Chondrocyte (in vitro differentiated cells): ENCODE measurements at regions not wholly inside any gene's neighbourhood (a gene's known extent, or its start where the extent isn't known, plus 50 kb on each side); places are given as distances from the start of the nearest gene placed in this dataset.

Experiments
- DNase-seq: peaks from one replicate; pipeline ENCODE4 v3.0.0; 2021; ENCODE audit warnings: mixed read lengths, low spot score
- H3K27ac Mint-ChIP-seq: one replicate; pipeline ENCODE4 v1.8.0; 2021; ENCODE audit warnings: mild to moderate bottlenecking, moderate library complexity, mixed read lengths; ENCODE audit not compliant: unreplicated experiment
- H3K27me3 Mint-ChIP-seq: 2 replicates; pipeline ENCODE4 v1.8.0; 2021; ENCODE audit warnings: low read depth, mixed read lengths
- H3K36me3 Mint-ChIP-seq: 2 replicates; pipeline ENCODE4 v1.8.0; 2021; ENCODE audit warnings: low read depth, mixed read lengths
- H3K4me1 Mint-ChIP-seq: 2 replicates; pipeline ENCODE4 v1.8.0; 2021; ENCODE audit warnings: low read depth, mild to moderate bottlenecking, mixed read lengths
- H3K4me3 Mint-ChIP-seq: one replicate; pipeline ENCODE4 v1.8.0; 2021; ENCODE audit warnings: mild to moderate bottlenecking, moderate library complexity, mixed read lengths; ENCODE audit not compliant: unreplicated experiment
- H3K9me3 Mint-ChIP-seq: 2 replicates; pipeline ENCODE4 v1.8.0; 2021; ENCODE audit warnings: low read depth, mixed read lengths
- TF ChIP-seq, protein P1 (sequence below): fragments of 200-600 bp; sonication (generic); IDR thresholded peaks from 2 replicates; pipeline ENCODE4 v1.5.0; 2021; ENCODE audit warnings: antibody characterized with exemption, mild to moderate bottlenecking, moderate library complexity

DNA sequence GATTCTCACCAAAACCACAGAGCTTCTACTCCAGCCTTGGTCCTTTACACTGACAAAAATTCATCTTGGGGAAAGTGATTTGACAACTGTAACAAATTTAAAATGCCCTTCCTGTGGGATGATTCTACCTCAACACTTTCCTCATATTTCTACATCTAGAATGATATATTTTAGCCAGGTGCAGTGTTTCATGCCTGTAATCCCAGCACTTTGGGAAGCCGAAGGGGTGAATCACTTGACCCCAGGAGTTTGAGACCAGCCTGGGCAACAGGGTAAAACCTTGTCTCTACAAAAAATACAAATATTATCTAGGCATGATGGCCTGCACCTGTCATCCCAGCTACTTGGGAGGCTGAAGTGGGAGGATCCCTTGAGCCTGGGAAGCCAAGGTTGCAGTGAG is 408.6 kb downstream of the CDH7 start:
- no peak for DNase-seq
- Mint-ChIP-seq H3K4me3 (no peak overlapping the region), H3K27me3 (peaks cover 1% of the 10 kb centered on the region)

GRCh38 chr18:66156946-66157687 is 406.3 kb downstream of the CDH7 start:
- H3K4me3 Mint-ChIP-seq: no peak overlapping the region
- H3K27ac Mint-ChIP-seq: no peak overlapping the region
- H3K9me3 Mint-ChIP-seq: no peaks in the 10 kb centered on the region
- peaks cover 1% of the 10 kb centered on the region for H3K27me3 Mint-ChIP-seq
- no peaks in the 10 kb centered on the region for H3K4me1 Mint-ChIP-seq
- no peak for DNase-seq
- H3K36me3 Mint-ChIP-seq: no peaks in the 10 kb centered on the region
- TF ChIP-seq, protein P1, sequence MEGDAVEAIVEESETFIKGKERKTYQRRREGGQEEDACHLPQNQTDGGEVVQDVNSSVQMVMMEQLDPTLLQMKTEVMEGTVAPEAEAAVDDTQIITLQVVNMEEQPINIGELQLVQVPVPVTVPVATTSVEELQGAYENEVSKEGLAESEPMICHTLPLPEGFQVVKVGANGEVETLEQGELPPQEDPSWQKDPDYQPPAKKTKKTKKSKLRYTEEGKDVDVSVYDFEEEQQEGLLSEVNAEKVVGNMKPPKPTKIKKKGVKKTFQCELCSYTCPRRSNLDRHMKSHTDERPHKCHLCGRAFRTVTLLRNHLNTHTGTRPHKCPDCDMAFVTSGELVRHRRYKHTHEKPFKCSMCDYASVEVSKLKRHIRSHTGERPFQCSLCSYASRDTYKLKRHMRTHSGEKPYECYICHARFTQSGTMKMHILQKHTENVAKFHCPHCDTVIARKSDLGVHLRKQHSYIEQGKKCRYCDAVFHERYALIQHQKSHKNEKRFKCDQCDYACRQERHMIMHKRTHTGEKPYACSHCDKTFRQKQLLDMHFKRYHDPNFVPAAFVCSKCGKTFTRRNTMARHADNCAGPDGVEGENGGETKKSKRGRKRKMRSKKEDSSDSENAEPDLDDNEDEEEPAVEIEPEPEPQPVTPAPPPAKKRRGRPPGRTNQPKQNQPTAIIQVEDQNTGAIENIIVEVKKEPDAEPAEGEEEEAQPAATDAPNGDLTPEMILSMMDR: no peak

More for the DNA sequence above, 408.6 kb downstream of the CDH7 start:
- TF ChIP-seq, protein P1: no peak
- Mint-ChIP-seq H3K4me1 (no peaks in the 10 kb centered on the region), H3K9me3 (no peaks in the 10 kb centered on the region), H3K27ac (no peak overlapping the region), H3K36me3 (no peaks in the 10 kb centered on the region)

DNA sequence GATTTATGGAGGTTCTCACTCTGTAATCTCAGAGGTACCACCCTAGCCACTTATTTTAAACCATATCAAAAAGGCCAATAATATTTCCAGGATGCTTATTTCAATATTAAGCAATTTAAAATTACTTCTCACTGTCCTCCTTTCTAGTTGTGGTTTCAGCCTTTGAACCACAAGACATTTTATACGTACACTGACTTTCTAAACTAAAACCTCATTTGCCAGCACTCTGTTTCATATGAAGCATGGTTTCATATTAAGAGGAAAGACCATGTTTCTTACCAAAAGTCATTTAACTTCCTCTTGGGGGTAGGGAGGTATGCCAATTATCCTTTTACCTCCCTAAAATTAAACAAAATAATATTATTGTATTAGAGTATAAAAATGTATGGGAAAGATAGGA is 399.8 kb downstream of the CDH7 start:
- DNase-seq: no peak
- H3K27ac Mint-ChIP-seq: no peak overlapping the region
- no peaks in the 10 kb centered on the region for H3K36me3 Mint-ChIP-seq
- H3K4me3 Mint-ChIP-seq: no peak overlapping the region
- H3K4me1 Mint-ChIP-seq: no peaks in the 10 kb centered on the region
- H3K27me3 Mint-ChIP-seq: peaks cover 2% of the 10 kb centered on the region
- H3K9me3 Mint-ChIP-seq: peaks cover 5% of the 10 kb centered on the region
- TF ChIP-seq, protein P1: no peak

DNA sequence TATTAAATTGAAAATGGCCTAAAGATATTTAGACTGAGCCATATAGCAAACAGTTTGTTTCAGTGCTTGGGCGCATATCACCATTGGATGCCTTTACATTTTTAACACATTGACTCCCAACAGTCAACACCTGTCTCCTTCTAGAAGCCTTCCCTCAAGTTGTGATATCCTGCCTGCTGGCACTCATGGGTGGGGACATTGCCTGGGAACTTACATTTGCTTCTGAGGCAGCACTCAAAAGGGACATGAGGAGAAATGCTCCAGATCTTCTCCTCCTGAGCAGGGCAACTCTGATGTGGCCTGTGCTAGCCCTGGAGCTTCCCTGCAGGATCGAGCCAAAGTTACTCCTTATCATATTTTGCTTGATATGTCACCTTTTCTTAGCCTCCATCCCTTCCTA is 392.2 kb downstream of the CDH7 start:
- H3K27ac Mint-ChIP-seq: no peak overlapping the region
- no peaks in the 10 kb centered on the region for H3K36me3 Mint-ChIP-seq
- peaks cover 5% of the 10 kb centered on the region for H3K9me3 Mint-ChIP-seq
- no peaks in the 10 kb centered on the region for H3K4me1 Mint-ChIP-seq
- H3K4me3 Mint-ChIP-seq: no peak overlapping the region
- H3K27me3 Mint-ChIP-seq: peaks cover 4% of the 10 kb centered on the region
- DNase-seq: no peak
- TF ChIP-seq, protein P1: no peak

- Mint-ChIP-seq H3K27me3 (peaks cover 4% of the 10 kb centered on the region), H3K27ac (no peak overlapping the region), H3K4me1 (no peaks in the 10 kb centered on the region), H3K9me3 (no peaks in the 10 kb centered on the region), H3K36me3 (no peaks in the 10 kb centered on the region), H3K4me3 (no peak overlapping the region)
- DNase-seq: no peak
- TF ChIP-seq, protein P1: no peak
Observed at GRCh38 chr18:66141716-66142115, 390.9 kb downstream of the CDH7 start.
